GM18873 (cell line): ENCODE measurements at regions not wholly inside any gene's neighbourhood (a gene's known extent, or its start where the extent isn't known, plus 50 kb on each side); places are given as distances from the start of the nearest gene placed in this dataset.
"Not testable (repeated sequence)": the region's sequence is repeated elsewhere in the genome, so short reads cannot be mapped to it uniquely, and the experiment has no call there.

Experiments used
- ATAC-seq: cut with Tn5 transposase; IDR thresholded peaks from one replicate; pipeline ENCODE4 v1.9.1; 2021; ENCODE audit warnings: mild to moderate bottlenecking, moderate library complexity, moderate number of reproducible peaks; ENCODE audit not compliant: unreplicated experiment, low FRiP score

- no peak for ATAC-seq
These were observed 93.7 kb downstream of the TMEM17 start for GRCh38 chr2:62412347-62412742.

- ATAC-seq, result no peak
These were observed 95.0 kb downstream of the TMEM17 start for GRCh38 chr2:62410926-62411456.

GRCh38 chr2:62410015-62410453 lies 96.0 kb downstream of the TMEM17 start:
- ATAC-seq, result no peak

GRCh38 chr2:62409442-62409841 lies 96.6 kb downstream of the TMEM17 start:
- ATAC-seq, result no peak

- no peak for ATAC-seq
These were observed 97.7 kb downstream of the TMEM17 start for GRCh38 chr2:62408241-62408677.

- no peak for ATAC-seq
These were observed 98.2 kb downstream of the TMEM17 start for GRCh38 chr2:62407838-62408237.

- no peak for ATAC-seq
These were observed 98.6 kb downstream of the TMEM17 start for GRCh38 chr2:62407401-62407800.

GRCh38 chr2:62406573-62407043 lies 99.4 kb downstream of the TMEM17 start:
- ATAC-seq, result peak; percentile 67

GRCh38 chr2:62404913-62405312 lies 101.1 kb downstream of the TMEM17 start:
- ATAC-seq, result no peak

- no peak for ATAC-seq
These were observed 103.8 kb downstream of the TMEM17 start for GRCh38 chr2:62402156-62402555.

GRCh38 chr2:62398356-62398755 lies 107.6 kb downstream of the TMEM17 start:
- ATAC-seq, result no peak

GRCh38 chr2:62396880-62397279 lies 109.1 kb downstream of the TMEM17 start:
- no peak for ATAC-seq

- no peak for ATAC-seq
These were observed 112.7 kb downstream of the TMEM17 start for GRCh38 chr2:62393293-62393692.

GRCh38 chr2:62391696-62392095 lies 114.3 kb downstream of the TMEM17 start:
- no peak for ATAC-seq

GRCh38 chr2:62386378-62386777 lies 119.6 kb downstream of the TMEM17 start:
- not testable (repeated sequence) for ATAC-seq

GRCh38 chr2:62383846-62384245 lies 122.1 kb downstream of the TMEM17 start:
- no peak for ATAC-seq

- no peak for ATAC-seq
These were observed 123.2 kb downstream of the TMEM17 start for GRCh38 chr2:62382757-62383156.

- no peak for ATAC-seq
These were observed 123.9 kb downstream of the TMEM17 start for GRCh38 chr2:62382122-62382521.

GRCh38 chr2:62381656-62382055 lies 124.3 kb downstream of the TMEM17 start:
- no peak for ATAC-seq

- no peak for ATAC-seq
These were observed 126.4 kb downstream of the TMEM17 start for GRCh38 chr2:62379566-62379965.

GRCh38 chr2:62375113-62375420 lies 130.9 kb downstream of the TMEM17 start:
- ATAC-seq, result no peak

- ATAC-seq, result no peak
These were observed 131.5 kb downstream of the TMEM17 start for GRCh38 chr2:62374301-62375112.
